MM.1S (cell line): ENCODE measurements at regions not wholly inside any gene's neighbourhood (a gene's known extent, or its start where the extent isn't known, plus 50 kb on each side); places are given as distances from the start of the nearest gene placed in this dataset.

Source experiments
- CTCF ChIP-seq: fragments of 300-600 bp; sonication (generic); IDR thresholded peaks from 2 replicates; pipeline ENCODE4 v1.5.1; 2016; ENCODE audit warnings: antibody characterized with exemption, low read length, mixed read lengths
- EZH2 ChIP-seq: fragments of 300-600 bp; sonication (generic); optimal IDR thresholded peaks from 2 replicates; pipeline ENCODE3; 2017; ENCODE audit warnings: low read depth, mild to moderate bottlenecking, antibody characterized with exemption, low read length, mixed read lengths
- EZH2phosphoT487 ChIP-seq: fragments of 300-600 bp; sonication (generic); IDR thresholded peaks from 2 replicates; pipeline ENCODE4 v1.6.1; 2018; ENCODE audit warnings: antibody characterized with exemption, low read length

GRCh38 chr4:153904011-153904410, 115.1 kb upstream of the SFRP2 start:
- TF ChIP-seq CTCF: no peak
- no peak for TF ChIP-seq EZH2
- no peak for TF ChIP-seq EZH2phosphoT487
